Head of caudate nucleus (tissue), 42 donors: ENCODE measurements at regions not wholly inside any gene's neighbourhood (a gene's known extent, or its start where the extent isn't known, plus 50 kb on each side); places are given as distances from the start of the nearest gene placed in this dataset.
"Not testable (repeated sequence)": the region's sequence is repeated elsewhere in the genome, so short reads cannot be mapped to it uniquely, and the experiment has no call there.

Experiments used
- DNase-seq, 42 donors: peaks; one replicate each; pipeline versions ENCODE4 v3.0.0 to v3.0.0-alpha.2; 2020 to 2021; ENCODE audit warnings: mixed read lengths in 7 of 42
- intact Hi-C: fragments of 100-400 bp; cut with DNase I; formaldehyde crosslinking; loops from one replicate; pipeline ENCODE4 v1.15.0; 2022

DNA sequence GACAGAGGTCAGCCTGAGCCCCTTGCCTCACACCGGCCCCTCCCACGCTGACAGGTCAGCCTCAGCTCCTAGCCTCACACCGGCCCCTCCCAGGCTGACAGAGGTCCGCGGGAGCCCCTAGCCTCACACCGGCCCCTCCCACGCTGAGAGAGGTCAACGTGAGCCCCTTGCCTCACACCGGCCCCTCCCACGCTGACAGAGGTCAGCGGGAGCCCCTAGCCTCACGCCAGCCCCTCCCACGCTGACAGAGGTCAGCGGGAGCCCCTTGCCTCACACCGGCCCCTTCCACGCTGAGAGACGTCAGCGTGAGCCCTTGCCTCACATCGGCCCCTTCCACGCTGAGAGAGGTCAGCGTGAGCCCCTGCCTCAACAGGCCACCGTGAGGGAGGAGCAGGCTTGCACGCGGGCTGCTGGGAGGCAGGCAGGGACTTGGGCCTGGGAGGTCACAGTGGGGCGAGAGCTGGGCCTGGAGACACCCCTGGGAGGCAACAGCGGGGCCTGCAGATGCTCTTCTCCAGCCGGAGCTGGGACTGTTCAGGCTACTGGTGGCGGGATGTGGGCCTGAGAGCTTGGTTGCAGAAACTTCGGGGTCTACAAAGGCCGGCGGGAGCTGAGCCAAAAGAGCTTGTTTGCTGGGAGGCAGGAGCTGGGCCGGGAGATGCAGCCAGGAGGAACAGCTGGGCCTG lies 356.4 kb downstream of the ZNF37A start:
- intact Hi-C loops, DNase-seq: not testable (repeated sequence)

DNA sequence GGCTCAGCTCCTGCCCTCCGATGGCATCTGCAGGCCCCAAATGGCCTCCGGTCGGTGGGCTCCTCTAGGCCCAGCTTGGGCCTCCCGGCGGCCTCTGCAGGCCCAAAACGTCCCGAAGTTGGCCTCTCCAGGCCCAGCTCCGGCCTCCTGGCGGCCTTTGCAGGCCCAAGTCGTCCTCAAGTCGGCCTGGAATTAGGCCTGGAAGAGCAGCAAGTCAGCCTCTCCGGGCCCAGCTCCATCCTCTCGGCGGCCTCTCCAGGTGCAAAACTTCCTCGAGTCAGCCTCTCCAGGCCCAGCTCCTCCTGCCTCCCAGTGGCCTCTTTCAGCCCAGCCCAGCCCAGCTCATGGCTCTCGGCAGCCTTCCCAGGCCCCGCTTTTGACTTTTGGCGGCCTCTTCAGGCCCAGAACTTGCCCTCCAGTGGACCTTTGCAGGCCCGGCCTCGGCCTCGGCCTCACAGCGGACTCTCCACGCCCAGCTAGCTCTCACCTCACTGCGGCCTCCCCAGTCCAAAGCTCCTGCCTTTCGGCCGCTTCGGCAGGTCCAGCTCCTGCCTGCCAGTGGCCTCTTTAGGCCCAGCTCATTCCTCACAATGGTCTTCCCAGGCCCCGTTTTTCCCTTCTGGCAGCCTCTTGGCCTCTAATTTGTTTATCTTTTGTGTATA lies 357.3 kb downstream of the ZNF37A start:
- DNase-seq, intact Hi-C loops: not testable (repeated sequence)
